ENCODE measurements at regions not wholly inside any gene's neighbourhood (a gene's known extent, or its start where the extent isn't known, plus 50 kb on each side); places are given as distances from the start of the nearest gene placed in this dataset.
"Not testable (repeated sequence)": the region's sequence is repeated elsewhere in the genome, so short reads cannot be mapped to it uniquely, and the experiment has no call there.

GRCh38 chr12:73124480-73124879 is 852.3 kb downstream of the TRHDE start:
- Histone ChIP-seq H3K36me3 (no peaks in the 10 kb centered on the region), H3K27me3 (no peaks in the 10 kb centered on the region), H3K4me3 (no peak overlapping the region), H3K27ac (no peak overlapping the region), H3K4me1 (no peaks in the 10 kb centered on the region), H3K9me3 (no peaks in the 10 kb centered on the region)
- no peak for DNase-seq (ENCODE audit: low spot score in 2 of 2)
- intact Hi-C loops (cut with DNase I; ENCODE audit: low total_unique reads) = no loop called here
- TF ChIP-seq POLR2AphosphoS5 (IDR thresholded peaks at IDR 0.05) = no peak
- TF ChIP-seq, protein P1, sequence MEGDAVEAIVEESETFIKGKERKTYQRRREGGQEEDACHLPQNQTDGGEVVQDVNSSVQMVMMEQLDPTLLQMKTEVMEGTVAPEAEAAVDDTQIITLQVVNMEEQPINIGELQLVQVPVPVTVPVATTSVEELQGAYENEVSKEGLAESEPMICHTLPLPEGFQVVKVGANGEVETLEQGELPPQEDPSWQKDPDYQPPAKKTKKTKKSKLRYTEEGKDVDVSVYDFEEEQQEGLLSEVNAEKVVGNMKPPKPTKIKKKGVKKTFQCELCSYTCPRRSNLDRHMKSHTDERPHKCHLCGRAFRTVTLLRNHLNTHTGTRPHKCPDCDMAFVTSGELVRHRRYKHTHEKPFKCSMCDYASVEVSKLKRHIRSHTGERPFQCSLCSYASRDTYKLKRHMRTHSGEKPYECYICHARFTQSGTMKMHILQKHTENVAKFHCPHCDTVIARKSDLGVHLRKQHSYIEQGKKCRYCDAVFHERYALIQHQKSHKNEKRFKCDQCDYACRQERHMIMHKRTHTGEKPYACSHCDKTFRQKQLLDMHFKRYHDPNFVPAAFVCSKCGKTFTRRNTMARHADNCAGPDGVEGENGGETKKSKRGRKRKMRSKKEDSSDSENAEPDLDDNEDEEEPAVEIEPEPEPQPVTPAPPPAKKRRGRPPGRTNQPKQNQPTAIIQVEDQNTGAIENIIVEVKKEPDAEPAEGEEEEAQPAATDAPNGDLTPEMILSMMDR (IDR thresholded peaks at IDR 0.05) = no peak
- no peak for TF ChIP-seq POLR2A (IDR thresholded peaks at IDR 0.05)

- Histone ChIP-seq H3K36me3 (no peaks in the 10 kb centered on the region), H3K4me1 (no peaks in the 10 kb centered on the region), H3K27me3 (no peaks in the 10 kb centered on the region), H3K9me3 (no peaks in the 10 kb centered on the region), H3K4me3 (no peak overlapping the region), H3K27ac (no peak overlapping the region)
- intact Hi-C loops (cut with DNase I; ENCODE audit: low total_unique reads) = no loop called here
- TF ChIP-seq POLR2AphosphoS5 (IDR thresholded peaks at IDR 0.05) = no peak
- TF ChIP-seq, protein P1 (IDR thresholded peaks at IDR 0.05) = no peak
- TF ChIP-seq POLR2A (IDR thresholded peaks at IDR 0.05) = no peak
- DNase-seq (ENCODE audit: low spot score in 2 of 2) = no peak
These were observed 853.0 kb downstream of the TRHDE start for GRCh38 chr12:73125148-73125547.

GRCh38 chr12:73136386-73136785 is 864.2 kb downstream of the TRHDE start:
- TF ChIP-seq POLR2A (IDR thresholded peaks at IDR 0.05) (no peak), POLR2AphosphoS5 (IDR thresholded peaks at IDR 0.05) (no peak)
- TF ChIP-seq, protein P1 (IDR thresholded peaks at IDR 0.05) = no peak
- DNase-seq (ENCODE audit: low spot score in 2 of 2) = no peak
- no peaks in the 10 kb centered on the region for H3K4me1 ChIP-seq
- no peaks in the 10 kb centered on the region for H3K9me3 ChIP-seq
- no peaks in the 10 kb centered on the region for H3K27me3 ChIP-seq
- H3K27ac ChIP-seq = no peak overlapping the region
- H3K36me3 ChIP-seq = no peaks in the 10 kb centered on the region
- no peak overlapping the region for H3K4me3 ChIP-seq
- intact Hi-C loops (cut with DNase I; ENCODE audit: low total_unique reads) = no loop called here

DNA sequence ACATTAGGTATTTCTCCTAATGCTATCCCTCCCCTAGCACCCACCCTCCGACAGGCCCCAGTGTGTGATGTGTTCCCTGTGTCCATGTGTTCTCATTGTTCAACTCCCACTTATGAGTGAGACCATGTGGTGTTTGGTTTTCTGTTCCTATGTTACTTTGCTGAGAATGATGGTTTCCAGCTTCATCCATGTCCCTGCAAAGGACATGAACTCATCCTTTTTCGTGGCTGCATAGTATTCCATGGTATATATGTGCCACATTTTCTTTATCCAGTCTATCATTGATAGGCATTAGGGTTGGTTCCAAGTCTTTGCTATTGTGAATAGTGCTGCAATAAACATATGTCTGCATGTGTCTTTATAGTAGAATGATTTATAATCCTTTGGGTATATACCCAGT is 867.5 kb downstream of the TRHDE start:
- H3K27me3 ChIP-seq; H3K27ac ChIP-seq; intact Hi-C loops (cut with DNase I; ENCODE audit: low total_unique reads); H3K4me1 ChIP-seq; H3K4me3 ChIP-seq; H3K36me3 ChIP-seq; DNase-seq (ENCODE audit: low spot score in 2 of 2); H3K9me3 ChIP-seq: not testable (repeated sequence)

- intact Hi-C loops (cut with DNase I; ENCODE audit: low total_unique reads) = no loop called here
- no peaks in the 10 kb centered on the region for H3K36me3 ChIP-seq
- no peak overlapping the region for H3K4me3 ChIP-seq
- H3K27ac ChIP-seq = no peak overlapping the region
- no peaks in the 10 kb centered on the region for H3K27me3 ChIP-seq
- no peaks in the 10 kb centered on the region for H3K9me3 ChIP-seq
- TF ChIP-seq POLR2A (IDR thresholded peaks at IDR 0.05) = no peak
- TF ChIP-seq, protein P1 (IDR thresholded peaks at IDR 0.05) = no peak
- TF ChIP-seq POLR2AphosphoS5 (IDR thresholded peaks at IDR 0.05) = no peak
- no peaks in the 10 kb centered on the region for H3K4me1 ChIP-seq
- no peak for DNase-seq (ENCODE audit: low spot score in 2 of 2)
These were observed 886.2 kb downstream of the TRHDE start for GRCh38 chr12:73158341-73158740.

DNA sequence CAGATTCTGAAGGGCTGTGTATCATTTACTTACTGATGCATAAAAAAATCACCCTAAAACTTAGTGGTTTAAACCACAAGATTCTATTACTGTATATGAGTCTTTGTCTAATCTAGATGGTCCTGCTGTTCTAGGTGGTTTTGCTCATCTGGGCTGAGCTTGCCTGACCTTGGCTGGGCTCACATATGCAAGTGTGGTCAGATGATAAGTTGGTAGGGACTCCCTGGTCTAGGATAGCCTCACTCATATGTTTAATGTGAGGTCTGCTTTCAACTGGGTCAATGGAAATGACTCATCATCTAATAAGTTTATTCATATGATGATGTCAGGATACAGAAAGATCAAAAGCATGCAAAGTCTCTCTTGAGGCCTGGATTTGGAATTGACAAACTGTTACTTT is 887.8 kb downstream of the TRHDE start:
- Histone ChIP-seq H3K4me1 (no peaks in the 10 kb centered on the region), H3K4me3 (no peak overlapping the region), H3K9me3 (no peaks in the 10 kb centered on the region), H3K27ac (no peak overlapping the region), H3K27me3 (no peaks in the 10 kb centered on the region), H3K36me3 (no peaks in the 10 kb centered on the region)
- TF ChIP-seq POLR2AphosphoS5 (IDR thresholded peaks at IDR 0.05) = no peak
- TF ChIP-seq POLR2A (IDR thresholded peaks at IDR 0.05) = no peak
- TF ChIP-seq, protein P1 (IDR thresholded peaks at IDR 0.05) = no peak
- no peak for DNase-seq (ENCODE audit: low spot score in 2 of 2)
- intact Hi-C loops (cut with DNase I; ENCODE audit: low total_unique reads) = no loop called here

Data from breast epithelium (tissue), 4 donors.